ENCODE measurements at regions not wholly inside any gene's neighbourhood (a gene's known extent, or its start where the extent isn't known, plus 50 kb on each side); places are given as distances from the start of the nearest gene placed in this dataset.

DNA sequence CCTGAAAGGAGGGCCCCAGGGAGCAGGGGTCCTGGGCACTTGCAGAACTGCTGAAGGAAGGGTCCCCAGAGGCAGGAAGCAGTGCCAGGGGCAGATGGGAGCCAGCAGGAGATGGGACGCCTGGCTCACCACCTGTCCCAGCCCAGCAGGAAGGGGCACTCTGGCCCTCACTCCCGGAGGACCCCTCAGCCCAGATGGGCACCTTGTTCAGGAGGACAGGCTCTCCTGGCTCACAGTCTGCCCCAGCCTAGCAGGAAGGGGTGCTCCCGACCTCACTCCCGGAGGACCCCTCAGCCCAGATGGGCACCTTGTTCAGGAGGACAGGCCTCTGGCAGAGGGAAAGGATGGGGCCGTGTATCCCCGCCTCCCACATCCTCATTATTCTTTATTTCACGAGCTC lies 331.4 kb upstream of the SHH start:
- H3K4me3 ChIP-seq (ENCODE audit: low read depth, low read length): no peak overlapping the region
- no peak for DNase-seq (ENCODE audit: low read depth)
- TF ChIP-seq, protein P1, sequence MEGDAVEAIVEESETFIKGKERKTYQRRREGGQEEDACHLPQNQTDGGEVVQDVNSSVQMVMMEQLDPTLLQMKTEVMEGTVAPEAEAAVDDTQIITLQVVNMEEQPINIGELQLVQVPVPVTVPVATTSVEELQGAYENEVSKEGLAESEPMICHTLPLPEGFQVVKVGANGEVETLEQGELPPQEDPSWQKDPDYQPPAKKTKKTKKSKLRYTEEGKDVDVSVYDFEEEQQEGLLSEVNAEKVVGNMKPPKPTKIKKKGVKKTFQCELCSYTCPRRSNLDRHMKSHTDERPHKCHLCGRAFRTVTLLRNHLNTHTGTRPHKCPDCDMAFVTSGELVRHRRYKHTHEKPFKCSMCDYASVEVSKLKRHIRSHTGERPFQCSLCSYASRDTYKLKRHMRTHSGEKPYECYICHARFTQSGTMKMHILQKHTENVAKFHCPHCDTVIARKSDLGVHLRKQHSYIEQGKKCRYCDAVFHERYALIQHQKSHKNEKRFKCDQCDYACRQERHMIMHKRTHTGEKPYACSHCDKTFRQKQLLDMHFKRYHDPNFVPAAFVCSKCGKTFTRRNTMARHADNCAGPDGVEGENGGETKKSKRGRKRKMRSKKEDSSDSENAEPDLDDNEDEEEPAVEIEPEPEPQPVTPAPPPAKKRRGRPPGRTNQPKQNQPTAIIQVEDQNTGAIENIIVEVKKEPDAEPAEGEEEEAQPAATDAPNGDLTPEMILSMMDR (IDR thresholded peaks at IDR 0.05; ENCODE audit: insufficient read depth, low read depth, low read length): no peak

DNA sequence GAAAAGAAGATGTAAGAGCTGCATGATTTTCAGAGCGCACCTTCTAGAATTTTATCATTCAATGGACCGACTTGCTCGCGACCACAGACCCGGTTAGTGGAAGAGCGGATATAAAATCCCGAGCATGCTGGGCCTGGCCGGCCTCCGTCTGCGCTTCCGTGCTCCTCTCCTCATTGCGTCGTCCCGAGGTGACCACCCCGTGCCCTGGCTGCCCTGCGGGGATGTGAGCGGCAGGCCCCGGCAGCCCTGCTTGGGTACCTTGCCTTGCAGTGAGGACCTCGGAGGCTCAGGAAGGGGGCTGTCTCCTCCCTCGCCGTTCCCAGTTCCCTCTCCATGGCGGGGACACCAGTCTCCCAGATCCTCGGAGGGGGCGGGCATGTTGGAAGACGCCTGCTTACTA lies 330.9 kb upstream of the SHH start:
- H3K4me3 ChIP-seq (ENCODE audit: low read depth, low read length): no peak overlapping the region
- DNase-seq (ENCODE audit: low read depth): no peak
- TF ChIP-seq, protein P1 (IDR thresholded peaks at IDR 0.05; ENCODE audit: insufficient read depth, low read depth, low read length): no peak

DNA sequence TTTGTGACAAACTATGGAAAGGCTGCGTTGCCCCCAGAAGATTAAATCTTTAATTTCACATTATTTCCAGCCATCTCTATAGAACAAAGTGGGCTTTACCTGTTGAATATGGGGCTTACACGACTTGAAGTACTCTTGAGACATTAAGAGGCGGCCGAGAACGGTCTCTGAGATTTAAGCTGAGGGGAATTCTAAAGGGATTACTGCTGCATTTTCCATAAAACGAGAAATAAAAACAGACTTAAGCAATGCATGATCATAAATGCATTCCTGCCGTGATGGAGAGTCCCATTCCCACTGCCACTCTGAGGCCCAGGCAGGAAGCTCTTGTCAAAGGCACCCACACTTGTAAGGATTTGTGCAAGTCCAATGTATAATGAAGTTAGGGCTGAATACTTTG lies 329.7 kb upstream of the SHH start:
- TF ChIP-seq, protein P1 (IDR thresholded peaks at IDR 0.05; ENCODE audit: insufficient read depth, low read depth, low read length): no peak
- DNase-seq (ENCODE audit: low read depth): no peak
- no peak overlapping the region for H3K4me3 ChIP-seq (ENCODE audit: low read depth, low read length)

DNA sequence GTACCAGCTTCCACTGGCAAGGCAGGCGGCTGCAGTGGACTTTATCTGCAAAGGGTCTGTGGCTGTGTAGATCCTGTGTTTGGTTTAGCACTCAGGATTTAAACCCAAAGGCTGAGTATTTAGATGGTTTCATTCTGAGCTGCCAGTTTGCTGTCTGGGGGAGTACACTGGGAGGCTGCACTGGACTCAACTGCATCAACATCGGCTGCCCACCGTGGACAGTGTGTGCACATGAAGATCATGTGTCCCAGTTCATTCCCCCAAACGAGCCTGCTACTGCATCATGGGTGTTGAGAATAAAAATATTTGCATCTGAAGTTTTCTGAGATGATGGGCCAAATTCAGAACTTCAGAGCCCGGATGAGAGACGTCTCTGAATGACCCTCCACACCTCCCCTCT lies 328.6 kb upstream of the SHH start:
- no peak for DNase-seq (ENCODE audit: low read depth)
- H3K4me3 ChIP-seq (ENCODE audit: low read depth, low read length): no peak overlapping the region
- TF ChIP-seq, protein P1 (IDR thresholded peaks at IDR 0.05; ENCODE audit: insufficient read depth, low read depth, low read length): no peak

DNA sequence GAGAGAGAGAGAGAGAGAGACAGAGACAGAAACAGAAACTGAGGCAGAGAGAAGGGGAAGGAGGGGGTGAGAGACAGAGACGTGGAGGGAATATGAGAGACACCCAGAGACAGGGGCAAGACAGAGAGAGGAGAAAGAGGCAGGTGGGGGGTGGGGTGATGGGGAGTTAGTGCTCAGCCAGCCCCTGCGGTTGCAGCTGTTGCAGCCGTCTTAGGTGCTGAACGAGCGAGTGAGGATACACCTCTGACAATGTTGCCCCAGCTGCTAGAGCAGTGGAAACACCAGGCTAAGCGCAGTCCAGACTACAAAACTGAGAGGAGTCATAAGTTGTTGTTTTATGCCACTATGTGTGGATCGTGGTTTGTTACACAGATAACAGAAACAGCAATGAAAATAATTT lies 328.2 kb upstream of the SHH start:
- TF ChIP-seq, protein P1 (IDR thresholded peaks at IDR 0.05; ENCODE audit: insufficient read depth, low read depth, low read length): no peak
- no peak for DNase-seq (ENCODE audit: low read depth)
- no peak overlapping the region for H3K4me3 ChIP-seq (ENCODE audit: low read depth, low read length)

DNA sequence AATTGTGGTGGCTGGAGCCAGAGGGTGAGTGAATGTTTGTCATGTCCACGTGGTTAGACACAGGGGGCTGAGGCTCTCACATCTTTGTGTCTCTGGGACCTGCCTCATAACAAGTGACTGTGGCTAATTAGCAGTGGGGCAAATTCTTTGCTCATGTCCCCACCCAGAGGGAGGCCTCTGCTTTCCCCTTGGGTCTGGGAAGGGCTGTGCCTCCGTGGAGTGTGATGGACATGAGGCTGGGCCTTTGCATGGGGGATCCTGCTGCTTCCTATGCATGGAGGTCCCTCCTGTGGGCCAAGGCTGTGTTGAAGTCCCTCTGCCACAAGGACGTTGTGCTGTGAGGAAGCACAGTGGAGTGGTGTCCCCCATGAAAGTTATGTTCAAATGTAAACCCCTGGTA lies 327.4 kb upstream of the SHH start:
- no peak overlapping the region for H3K4me3 ChIP-seq (ENCODE audit: low read depth, low read length)
- DNase-seq (ENCODE audit: low read depth): no peak
- TF ChIP-seq, protein P1 (IDR thresholded peaks at IDR 0.05; ENCODE audit: insufficient read depth, low read depth, low read length): no peak

DNA sequence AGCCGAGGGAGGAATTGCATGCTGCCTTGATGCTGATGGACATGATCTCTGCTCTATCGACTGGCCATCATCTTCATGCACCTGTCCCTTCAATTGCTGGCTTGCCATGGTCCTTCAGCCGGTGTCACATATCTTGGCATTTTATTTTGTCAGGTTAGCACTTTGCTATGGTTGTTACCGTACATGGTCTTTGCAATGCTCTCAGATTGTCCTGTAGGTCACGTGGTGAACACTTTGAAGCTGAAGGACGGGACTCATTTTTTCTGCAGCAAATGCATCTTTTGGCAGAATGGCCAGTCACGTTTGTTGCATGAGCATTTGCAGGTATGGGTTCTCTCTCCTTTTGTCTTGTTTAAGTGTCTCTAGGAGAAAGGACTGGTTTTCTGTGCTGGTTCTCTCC lies 326.8 kb upstream of the SHH start:
- DNase-seq (ENCODE audit: low read depth): no peak
- TF ChIP-seq, protein P1 (IDR thresholded peaks at IDR 0.05; ENCODE audit: insufficient read depth, low read depth, low read length): no peak
- no peak overlapping the region for H3K4me3 ChIP-seq (ENCODE audit: low read depth, low read length)
